Kidney (tissue), 13 donors: ENCODE measurements at regions not wholly inside any gene's neighbourhood (a gene's known extent, or its start where the extent isn't known, plus 50 kb on each side); places are given as distances from the start of the nearest gene placed in this dataset.

Experiments
- DNase-seq, 5 donors: peaks; one replicate each; pipeline ENCODE4 v3.0.0-alpha.2; 2013 to 2020
- FAIRE-seq: peaks from 2 replicates; lab custom pipeline; 2012; peaks lifted over from hg19 to GRCh38; lab: Jason Lieb, UNC
- H3K27ac ChIP-seq, 2 donors: one replicate each; pipeline ENCODE4 v1.7.0; 2013; ENCODE audit warnings: low read depth in 2 of 2, low read length in 2 of 2, inconsistent platforms in 1 of 2
- H3K27me3 ChIP-seq: one replicate; pipeline ENCODE4 v1.7.1; 2013; ENCODE audit warnings: low read length, inconsistent platforms; ENCODE audit not compliant: control insufficient read depth, insufficient read depth
- H3K36me3 ChIP-seq, 3 donors: one replicate each; pipeline versions ENCODE4 v1.7.0 to v1.7.1; 2013; ENCODE audit warnings: low read length in 3 of 3, control low read depth in 1 of 3, inconsistent platforms in 1 of 3; ENCODE audit not compliant: insufficient read depth in 3 of 3, control insufficient read depth in 2 of 3
- H3K4me1 ChIP-seq, 3 donors: one replicate each; pipeline versions ENCODE4 v1.7.0 to v1.7.1; 2013; ENCODE audit warnings: low read length in 3 of 3, inconsistent platforms in 1 of 3, low read depth in 1 of 3; ENCODE audit not compliant: control insufficient read depth in 2 of 3, insufficient read depth in 2 of 3
- H3K4me3 ChIP-seq, 3 donors: one replicate each; pipeline versions ENCODE4 v1.7.0 to v1.8.1; 2013; ENCODE audit warnings: low read length in 3 of 3, control low read depth in 1 of 3, inconsistent platforms in 1 of 3
- H3K9ac ChIP-seq, 3 donors: one replicate each; pipeline versions ENCODE4 v1.7.0 to v1.7.1; 2013; ENCODE audit warnings: low read length in 3 of 3, control low read depth in 1 of 3, inconsistent platforms in 1 of 3
- H3K9me3 ChIP-seq, 3 donors: one replicate each; pipeline versions ENCODE4 v1.7.0 to v1.7.1; 2013; ENCODE audit warnings: low read length in 3 of 3, control low read depth in 1 of 3, inconsistent platforms in 1 of 3; ENCODE audit not compliant: control insufficient read depth in 2 of 3, insufficient read depth in 1 of 3
- CTCF ChIP-seq: IDR thresholded peaks from 3 replicates; pipeline ENCODE4 v1.5.1; 2012; ENCODE audit warnings: mild to moderate bottlenecking, moderate library complexity, borderline replicate concordance; ENCODE audit not compliant: insufficient read depth; ENCODE audit errors: extremely low read depth
- intact Hi-C: fragments of 100-400 bp; cut with DNase I; formaldehyde crosslinking; loops from one replicate; pipeline ENCODE4 v1.11.1; 2022
- donor health status: control.
- donor health status: control.
- donor health status: control.
- donor health status: control.
- donor health status: control.
- donor health status: DM: yes; HTN: yes; CAD: no.
- donor health status: Normal renal cell carcinoma (clear cell type).

DNA sequence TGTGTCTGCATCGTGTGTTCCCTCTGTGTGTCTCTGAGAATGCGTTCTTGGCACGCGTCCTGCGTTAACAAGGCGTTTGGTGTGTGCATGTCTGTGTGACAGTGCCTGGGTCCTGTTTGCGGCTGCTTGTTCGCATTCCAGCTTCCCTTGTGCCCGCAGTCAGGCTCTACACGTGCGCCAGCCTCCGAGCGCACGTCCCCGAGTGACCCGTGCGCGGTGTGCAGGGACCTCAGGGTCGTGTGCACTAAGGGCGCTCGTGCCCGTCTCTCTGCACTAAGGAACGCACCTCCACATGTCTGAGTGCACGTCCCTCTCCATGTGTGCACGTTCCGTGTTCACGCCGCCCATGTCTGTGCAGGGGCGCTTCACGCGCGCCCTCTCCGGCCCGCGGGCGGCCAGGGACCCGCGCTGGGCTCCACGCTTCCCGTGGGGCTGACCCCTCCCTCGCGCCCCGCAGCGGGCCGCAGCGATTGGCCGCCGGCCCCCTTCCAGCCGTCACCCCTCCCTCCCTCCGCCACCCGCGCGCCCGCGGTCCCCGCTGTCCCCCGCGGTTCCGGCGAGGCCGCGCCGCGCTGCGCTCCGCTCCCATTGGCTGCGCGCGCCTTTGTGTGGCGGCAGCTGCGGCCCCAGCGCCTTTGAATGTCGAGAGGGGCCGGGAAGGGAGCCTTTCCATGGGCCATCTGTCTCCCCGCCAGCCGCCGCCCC, 229.4 kb downstream of the HAUS1 start:
- H3K36me3 ChIP-seq, result no peaks in the 10 kb centered on the region
- peak overlapping the region in 1 of 3 donors; percentile 51 for H3K9ac ChIP-seq
- peaks cover 0 to 6% (median 2%) of the 10 kb centered on the region in 3 donors for H3K4me1 ChIP-seq
- DNase-seq, result peak in 4 of 5 donors; percentile 57 to 76 (median 70)
- no peaks in the 10 kb centered on the region for H3K27me3 ChIP-seq
- intact Hi-C loops, result no loop called here
- FAIRE-seq, result no peak
- no peak for TF ChIP-seq CTCF
- no peak overlapping the region for H3K27ac ChIP-seq
- H3K4me3 ChIP-seq, result peak overlapping the region; percentile 56 to 66 (median 59)
- no peaks in the 10 kb centered on the region for H3K9me3 ChIP-seq

DNA sequence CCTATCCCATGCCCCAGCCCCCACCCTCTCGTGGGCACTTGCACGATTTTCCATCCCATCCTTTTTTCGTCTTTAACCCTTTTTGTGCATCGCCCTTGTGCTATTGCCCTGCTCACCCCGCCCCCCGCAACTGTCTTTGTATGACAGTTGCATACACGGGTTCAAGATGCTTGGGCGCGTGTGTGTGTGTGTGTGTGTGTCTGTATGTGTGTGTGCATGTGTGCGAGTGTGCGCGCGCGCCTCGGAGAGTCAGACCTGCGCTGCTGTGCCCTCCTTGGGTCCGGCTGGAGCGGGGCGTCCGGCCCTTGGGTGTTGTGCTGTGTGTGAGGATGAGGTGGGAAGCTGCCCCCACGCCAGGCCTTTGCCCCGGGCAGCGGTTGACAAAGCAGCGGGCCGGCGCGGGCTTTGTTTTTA, 230.7 kb downstream of the HAUS1 start:
- no peak for FAIRE-seq
- Histone ChIP-seq H3K4me3 (peak overlapping the region; percentile 31 to 44 (median 43)), H3K36me3 (no peaks in the 10 kb centered on the region), H3K27me3 (no peaks in the 10 kb centered on the region), H3K9ac (peak overlapping the region in 2 of 3 donors; percentile 19 to 26), H3K9me3 (no peaks in the 10 kb centered on the region), H3K27ac (no peak overlapping the region), H3K4me1 (peaks cover 0 to 6% (median 2%) of the 10 kb centered on the region in 3 donors)
- TF ChIP-seq CTCF, result no peak
- intact Hi-C loops, result no loop called here
- DNase-seq, result peak in 4 of 5 donors; percentile 53 to 84 (median 66)

DNA sequence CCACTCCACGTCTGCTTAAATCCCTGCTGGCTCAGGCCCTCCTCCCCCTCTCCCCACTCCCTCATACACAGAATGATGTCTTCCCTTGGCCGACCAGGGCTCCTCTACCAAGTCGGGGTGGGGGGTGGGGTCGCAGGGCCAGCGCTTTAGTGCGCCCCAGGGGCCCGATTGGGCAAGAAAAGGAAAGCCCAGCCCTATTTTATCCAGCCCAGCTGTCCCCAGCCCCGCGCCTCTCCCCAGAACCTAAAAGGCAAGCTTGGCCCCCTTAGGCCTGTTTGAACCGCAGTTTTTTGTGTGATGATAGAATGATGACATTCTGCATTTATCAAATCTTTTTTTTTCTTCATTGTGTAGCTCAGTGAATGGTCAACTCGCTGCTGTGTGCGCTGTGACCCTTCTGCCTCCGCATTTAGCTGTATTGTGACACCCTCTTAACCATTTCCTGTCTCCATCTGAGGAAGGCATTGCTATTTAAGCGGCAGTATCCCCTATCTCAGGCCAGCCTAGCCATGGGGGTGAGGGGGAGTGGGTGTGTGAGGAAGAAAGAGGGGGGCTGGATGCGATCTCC, 231.4 kb downstream of the HAUS1 start:
- FAIRE-seq (no peak), DNase-seq (peak in 3 of 5 donors; percentile 27 to 78 (median 51))
- Histone ChIP-seq H3K9me3 (no peaks in the 10 kb centered on the region), H3K4me1 (peaks cover 0 to 6% (median 2%) of the 10 kb centered on the region in 3 donors), H3K9ac (no peak overlapping the region), H3K27ac (no peak overlapping the region), H3K36me3 (no peaks in the 10 kb centered on the region), H3K4me3 (peak overlapping the region in 2 of 3 donors; percentile 12 to 44), H3K27me3 (no peaks in the 10 kb centered on the region)
- no peak for TF ChIP-seq CTCF
- intact Hi-C loops, result no loop called here
